Tibial nerve (tissue), 4 donors: ENCODE measurements at regions not wholly inside any gene's neighbourhood (a gene's known extent, or its start where the extent isn't known, plus 50 kb on each side); places are given as distances from the start of the nearest gene placed in this dataset.

Experiments
- EP300 ChIP-seq, 2 donors: sonication (generic); formaldehyde crosslinking; IDR thresholded peaks; one replicate each; pipeline ENCODE4 v1.6.1; 2017; ENCODE audit warnings: antibody characterized with exemption in 2 of 2, mild to moderate bottlenecking in 1 of 2
- POLR2A ChIP-seq, 2 donors: fragments of 450-650 bp; IDR thresholded peaks; one replicate each; pipeline ENCODE4 v1.6.1; 2017; ENCODE audit warnings: antibody characterized with exemption in 2 of 2, mild to moderate bottlenecking in 2 of 2, moderate library complexity in 2 of 2
- TF ChIP-seq, protein P1 (sequence below), 5 experiments: fragments of 200-600 bp in 3 of 5; fragments of 450-650 bp in 2 of 5; sonication (generic) in 3 of 5; IDR thresholded peaks; one replicate each; pipeline ENCODE4 v1.5.1; 2016 to 2019; ENCODE audit warnings: antibody characterized with exemption in 5 of 5, mild to moderate bottlenecking in 3 of 5, moderate library complexity in 2 of 5

DNA sequence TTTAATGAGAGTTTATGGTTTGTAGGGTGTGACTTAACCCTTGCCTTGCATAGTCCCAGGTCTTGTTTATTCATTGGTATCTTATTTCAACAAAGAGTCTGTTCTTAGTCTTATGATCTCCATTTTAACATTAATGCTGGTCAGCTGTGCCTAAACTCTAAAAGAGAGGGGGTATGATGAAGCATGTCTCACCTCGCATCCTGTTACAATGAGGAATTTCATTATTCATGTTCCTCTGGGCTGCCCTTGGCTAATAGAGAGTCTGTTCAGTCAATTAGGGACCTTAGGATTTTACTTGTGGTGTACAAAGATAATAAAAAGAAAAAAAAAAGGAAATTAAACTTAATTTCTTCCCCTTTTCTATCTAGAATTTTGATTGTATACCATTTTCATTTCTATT, 831.9 kb upstream of the CDH2 start:
- TF ChIP-seq, protein P1, sequence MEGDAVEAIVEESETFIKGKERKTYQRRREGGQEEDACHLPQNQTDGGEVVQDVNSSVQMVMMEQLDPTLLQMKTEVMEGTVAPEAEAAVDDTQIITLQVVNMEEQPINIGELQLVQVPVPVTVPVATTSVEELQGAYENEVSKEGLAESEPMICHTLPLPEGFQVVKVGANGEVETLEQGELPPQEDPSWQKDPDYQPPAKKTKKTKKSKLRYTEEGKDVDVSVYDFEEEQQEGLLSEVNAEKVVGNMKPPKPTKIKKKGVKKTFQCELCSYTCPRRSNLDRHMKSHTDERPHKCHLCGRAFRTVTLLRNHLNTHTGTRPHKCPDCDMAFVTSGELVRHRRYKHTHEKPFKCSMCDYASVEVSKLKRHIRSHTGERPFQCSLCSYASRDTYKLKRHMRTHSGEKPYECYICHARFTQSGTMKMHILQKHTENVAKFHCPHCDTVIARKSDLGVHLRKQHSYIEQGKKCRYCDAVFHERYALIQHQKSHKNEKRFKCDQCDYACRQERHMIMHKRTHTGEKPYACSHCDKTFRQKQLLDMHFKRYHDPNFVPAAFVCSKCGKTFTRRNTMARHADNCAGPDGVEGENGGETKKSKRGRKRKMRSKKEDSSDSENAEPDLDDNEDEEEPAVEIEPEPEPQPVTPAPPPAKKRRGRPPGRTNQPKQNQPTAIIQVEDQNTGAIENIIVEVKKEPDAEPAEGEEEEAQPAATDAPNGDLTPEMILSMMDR (IDR thresholded peaks at IDR 0.05): no peak
- TF ChIP-seq POLR2A (IDR thresholded peaks at IDR 0.05) (no peak), EP300 (IDR thresholded peaks at IDR 0.05) (no peak)
